Stimulated activated CD4-positive, alpha-beta T cell treated with anti-CD3 and anti-CD28 coated beads, Interleukin-4, amount 100 ng/mL, for 48 hours (primary cell): ENCODE measurements at regions not wholly inside any gene's neighbourhood (a gene's known extent, or its start where the extent isn't known, plus 50 kb on each side); places are given as distances from the start of the nearest gene placed in this dataset.
"Not testable (repeated sequence)": the region's sequence is repeated elsewhere in the genome, so short reads cannot be mapped to it uniquely, and the experiment has no call there.

ENCODE experiments used
- DNase-seq, 2 donors: peaks; one replicate each; pipeline ENCODE4 v3.0.0-alpha.2; 2020; ENCODE audit warnings: low read depth in 2 of 2

DNA sequence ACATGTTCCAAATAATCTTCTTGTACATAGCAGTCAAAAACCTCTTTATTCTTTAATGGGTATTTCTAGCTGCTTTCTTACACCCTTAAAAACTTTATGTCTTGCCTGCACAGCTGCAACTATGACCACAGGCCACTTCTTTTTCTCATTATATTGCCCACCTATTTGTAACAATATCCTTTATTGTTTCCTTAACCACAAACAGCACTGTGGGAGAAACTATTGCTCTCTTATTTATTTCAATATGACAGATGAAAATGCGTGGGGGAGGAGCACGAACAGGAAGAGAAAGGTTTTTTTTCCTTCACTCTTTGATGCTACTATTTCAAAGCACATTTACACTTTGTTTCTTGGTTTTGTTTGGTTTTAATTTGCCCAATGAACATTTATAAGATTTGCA lies 253.5 kb downstream of the GJA1 start:
- no peak for DNase-seq

DNA sequence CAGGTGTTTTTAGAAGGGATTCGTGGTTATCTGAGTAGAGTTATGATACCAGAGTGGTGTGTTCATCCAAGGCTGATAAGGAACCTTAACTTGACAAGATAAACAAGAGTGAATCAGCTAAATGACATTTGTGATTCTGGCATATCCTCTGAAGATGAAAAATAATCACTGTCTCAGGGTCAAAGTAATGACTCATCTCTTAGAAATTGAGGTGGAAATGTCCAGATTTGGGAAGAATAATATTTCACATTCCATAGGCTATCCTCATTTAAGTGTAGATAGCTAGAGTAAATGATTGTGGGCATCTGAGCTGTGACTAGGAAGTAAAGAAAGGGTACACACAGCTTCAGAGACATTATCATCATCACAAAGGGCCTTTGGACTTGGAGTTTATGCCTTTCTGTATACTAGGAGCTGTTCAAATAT lies 255.7 kb downstream of the GJA1 start:
- DNase-seq, result no peak

DNA sequence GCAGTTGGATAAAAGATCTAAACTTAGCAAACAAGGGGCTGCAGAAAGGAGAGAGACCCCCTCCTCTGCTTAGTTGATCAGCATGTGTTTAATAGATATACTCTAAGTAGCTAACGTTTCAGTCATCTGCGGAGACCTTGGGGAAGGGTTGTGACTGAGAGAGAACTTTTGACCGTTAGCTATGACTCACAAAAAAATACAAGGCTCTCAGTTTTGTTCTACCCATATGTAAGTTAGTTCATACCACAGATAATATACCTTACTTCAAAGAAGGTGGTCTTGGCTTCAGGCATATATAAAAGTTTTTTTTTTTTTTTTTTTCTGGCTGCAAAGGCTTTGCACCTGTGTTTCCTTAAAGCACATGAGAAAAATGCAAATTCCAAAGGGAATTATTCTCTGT lies 258.9 kb downstream of the GJA1 start:
- no peak for DNase-seq

GRCh38 chr6:121694801-121695251 lies 259.4 kb downstream of the GJA1 start:
- no peak for DNase-seq

DNA sequence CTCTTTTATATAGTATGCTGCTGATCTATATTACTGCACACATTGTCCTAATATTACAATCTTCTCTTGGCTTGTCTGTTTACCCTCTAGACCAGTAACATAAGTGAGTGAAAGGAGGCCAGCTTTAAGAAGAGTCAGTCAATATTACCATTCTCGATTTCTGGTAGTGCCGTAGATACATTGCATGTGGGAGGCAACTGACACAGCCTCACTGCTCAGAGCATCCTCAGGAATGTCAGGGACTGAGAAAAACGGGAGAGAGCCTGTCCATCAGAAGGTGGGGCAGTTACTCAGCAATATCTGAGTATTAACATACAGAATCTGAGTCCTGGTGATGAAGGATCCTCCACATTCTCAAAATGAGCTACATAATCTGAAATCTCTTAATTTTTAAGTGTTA lies 259.9 kb downstream of the GJA1 start:
- no peak for DNase-seq

GRCh38 chr6:121697921-121698320 lies 262.5 kb downstream of the GJA1 start:
- DNase-seq, result no peak

DNA sequence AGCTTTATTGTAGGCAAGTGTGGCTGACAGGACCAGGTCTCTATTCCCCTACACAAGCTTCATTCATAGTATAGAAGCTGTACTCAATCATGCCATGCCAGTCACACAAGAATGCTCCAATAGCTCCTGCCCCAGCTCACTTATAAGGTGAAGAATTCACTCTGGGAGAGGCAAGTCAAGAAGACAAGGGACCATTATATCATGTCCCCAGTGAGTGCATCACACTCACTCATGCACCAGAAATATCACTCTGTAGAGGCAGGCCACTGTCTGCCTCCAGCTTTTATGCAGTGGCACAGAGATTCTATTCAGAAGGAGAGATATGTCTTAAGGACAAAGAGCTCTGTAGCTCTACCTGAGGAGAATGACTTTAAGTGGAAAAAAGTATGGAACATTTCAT lies 263.2 kb downstream of the GJA1 start:
- no peak for DNase-seq

- not testable (repeated sequence) for DNase-seq
Observed at GRCh38 chr6:121703129-121703528, 267.7 kb downstream of the GJA1 start.

DNA sequence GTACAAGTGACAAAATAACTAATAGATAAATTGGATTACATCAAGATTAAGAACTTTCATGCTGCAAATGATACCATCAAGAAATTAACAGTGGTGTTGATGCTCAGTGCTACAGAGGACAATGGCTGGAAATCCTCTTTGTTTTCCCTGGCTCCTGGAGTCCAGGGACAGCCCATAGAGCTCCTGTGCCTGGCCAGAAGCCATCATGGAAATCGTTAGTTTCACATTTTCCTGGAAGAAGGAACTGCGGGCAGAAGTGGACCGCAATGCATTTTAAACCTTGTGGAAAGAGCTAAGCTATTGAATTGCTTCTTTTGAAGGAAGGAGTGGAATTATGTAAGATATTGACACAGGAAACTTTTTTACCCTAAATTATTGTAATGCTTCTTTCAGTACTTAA lies 276.0 kb downstream of the GJA1 start:
- DNase-seq, result no peak

DNA sequence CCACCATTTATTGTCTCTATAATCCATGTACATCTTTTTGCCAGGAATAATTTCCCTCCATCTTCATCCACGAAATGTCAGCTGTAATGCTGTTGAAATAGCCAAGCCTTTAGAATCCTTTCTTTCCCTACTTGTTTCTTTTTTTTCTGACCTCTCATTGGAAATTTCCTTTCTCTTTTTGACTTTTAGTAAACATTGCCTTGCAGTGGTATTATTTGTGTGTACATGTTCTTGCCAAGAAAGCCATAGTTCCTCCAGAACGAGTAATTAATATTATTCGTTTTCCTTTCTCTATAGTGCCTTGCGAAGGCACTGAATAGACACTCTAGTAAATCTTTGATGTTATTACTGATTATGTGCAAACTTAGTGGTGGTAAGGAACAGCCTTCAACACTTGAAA lies 282.2 kb downstream of the GJA1 start:
- no peak for DNase-seq

- DNase-seq, result not testable (repeated sequence)
Observed at GRCh38 chr6:121720867-121721266, 285.4 kb downstream of the GJA1 start.

DNA sequence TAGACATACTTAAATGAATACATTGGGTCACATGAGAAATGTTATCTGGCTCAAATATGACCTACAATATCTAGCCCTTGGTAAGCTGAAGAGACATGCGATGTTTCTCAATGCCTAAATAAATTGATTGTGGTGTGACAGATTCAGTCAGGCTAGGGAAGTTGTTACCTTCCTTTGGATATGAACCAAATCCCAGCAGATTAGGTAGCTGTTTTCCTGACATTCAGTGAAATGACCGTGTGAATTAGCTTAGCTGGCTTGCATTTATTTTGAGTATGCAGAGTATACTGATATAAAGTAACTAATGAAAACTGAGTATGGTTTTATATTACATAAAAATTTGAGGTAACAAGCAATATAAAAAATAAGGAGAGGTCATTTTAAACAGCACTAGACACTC lies 288.2 kb downstream of the GJA1 start:
- no peak for DNase-seq

GRCh38 chr6:121724576-121724975 lies 289.1 kb downstream of the GJA1 start:
- DNase-seq, result no peak

DNA sequence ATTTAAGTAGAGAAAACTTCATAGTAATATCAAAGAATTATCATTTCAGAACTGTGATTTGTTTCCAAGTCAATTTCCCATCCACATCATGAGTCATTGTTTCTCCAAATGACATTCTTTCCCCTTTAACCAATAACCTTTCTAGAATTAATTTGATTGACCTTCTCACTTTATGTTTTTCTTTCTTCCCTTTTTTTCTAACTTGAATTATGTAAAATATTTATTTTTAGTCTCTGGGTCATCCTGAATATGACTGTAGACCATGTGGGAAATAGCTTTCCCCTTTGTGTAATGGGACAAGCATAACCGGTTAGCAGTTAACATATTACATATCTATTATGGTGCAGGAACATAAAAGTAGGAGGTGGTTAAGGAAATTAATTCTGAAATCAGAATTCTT lies 291.1 kb downstream of the GJA1 start:
- DNase-seq, result no peak

- DNase-seq, result no peak
Observed at GRCh38 chr6:121730616-121731015, 295.2 kb downstream of the GJA1 start.

- DNase-seq, result no peak
Observed at GRCh38 chr6:121731381-121731780, 295.9 kb downstream of the GJA1 start.

GRCh38 chr6:121732641-121733040 lies 297.2 kb downstream of the GJA1 start:
- no peak for DNase-seq

- DNase-seq, result no peak
Observed at GRCh38 chr6:121733234-121733633, 297.8 kb downstream of the GJA1 start.

DNA sequence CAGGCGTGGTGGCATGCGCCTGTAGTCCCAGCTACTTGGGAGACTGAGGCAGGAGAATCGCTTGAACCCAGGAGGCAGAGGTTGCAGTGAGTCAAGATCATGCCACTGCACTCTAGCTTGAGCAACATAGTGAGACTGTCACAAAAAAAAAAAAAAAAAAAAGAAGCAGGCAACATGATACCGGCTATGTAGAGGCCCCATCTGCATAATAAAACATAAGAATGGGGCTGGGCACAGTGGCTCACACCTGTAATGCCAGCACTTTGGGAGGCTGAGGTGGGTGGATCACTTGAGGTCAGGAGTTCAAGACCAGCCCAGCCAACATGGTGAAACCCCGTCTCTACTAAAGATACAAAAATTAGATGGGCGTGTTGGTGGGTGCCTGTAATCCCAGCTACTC lies 304.7 kb downstream of the GJA1 start:
- not testable (repeated sequence) for DNase-seq

DNA sequence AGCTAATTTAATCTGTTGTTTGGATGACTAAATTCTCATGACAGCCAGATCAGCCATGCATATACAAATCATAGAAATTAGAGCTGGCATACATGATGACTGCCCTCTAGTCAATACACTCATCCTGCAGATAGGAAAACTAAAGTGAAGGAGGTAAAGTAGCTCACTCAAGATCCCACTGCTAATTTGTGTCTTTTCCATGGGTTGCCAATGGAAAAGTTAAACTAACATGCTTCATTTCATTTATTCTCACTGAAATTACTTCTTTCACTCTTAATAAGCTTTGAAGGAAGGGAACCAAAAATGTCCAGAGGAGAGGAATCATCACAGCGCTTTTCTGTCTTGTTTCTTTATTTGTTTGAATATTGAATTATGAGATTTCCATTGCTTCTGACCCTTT lies 308.2 kb downstream of the GJA1 start:
- no peak for DNase-seq

- no peak for DNase-seq
Observed at GRCh38 chr6:121748376-121748775, 312.9 kb downstream of the GJA1 start.

DNA sequence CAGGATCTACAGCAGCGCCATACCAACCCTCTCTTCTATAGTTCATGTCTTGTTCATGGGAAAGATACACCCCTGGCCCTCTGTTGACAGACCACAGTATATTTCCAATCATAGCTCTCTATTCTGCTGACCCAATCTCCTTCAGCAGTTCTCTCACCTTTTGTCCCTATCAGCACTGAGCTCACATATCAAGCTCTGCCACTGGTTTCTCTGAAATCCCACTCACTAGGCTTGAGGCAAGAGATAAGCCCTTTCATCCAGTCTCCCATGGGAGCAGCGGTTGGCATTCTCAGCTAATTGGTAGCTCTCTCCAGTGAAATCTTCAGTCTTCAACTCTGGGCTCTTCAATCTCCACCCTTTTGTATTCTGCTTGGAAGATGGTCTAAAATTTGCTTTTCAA lies 313.4 kb downstream of the GJA1 start:
- no peak for DNase-seq

DNA sequence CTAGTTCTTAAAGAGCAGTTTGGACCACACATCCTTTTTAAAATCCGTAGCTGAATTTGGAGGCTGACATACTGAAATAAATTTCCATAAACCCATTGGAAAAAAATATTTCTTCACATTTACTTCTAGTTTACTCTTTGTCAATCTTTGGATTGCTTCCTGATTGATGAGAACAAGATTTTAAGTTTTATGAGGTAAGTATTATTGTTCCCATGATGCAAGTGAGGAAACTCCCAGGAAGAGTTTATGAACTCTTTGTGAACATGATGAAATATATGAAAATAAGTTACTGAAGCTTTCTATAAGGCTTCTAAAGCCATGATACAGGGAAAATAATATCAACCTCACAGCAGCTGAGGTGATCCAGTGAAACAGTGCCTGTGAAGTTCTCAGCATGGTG lies 320.0 kb downstream of the GJA1 start:
- no peak for DNase-seq

DNA sequence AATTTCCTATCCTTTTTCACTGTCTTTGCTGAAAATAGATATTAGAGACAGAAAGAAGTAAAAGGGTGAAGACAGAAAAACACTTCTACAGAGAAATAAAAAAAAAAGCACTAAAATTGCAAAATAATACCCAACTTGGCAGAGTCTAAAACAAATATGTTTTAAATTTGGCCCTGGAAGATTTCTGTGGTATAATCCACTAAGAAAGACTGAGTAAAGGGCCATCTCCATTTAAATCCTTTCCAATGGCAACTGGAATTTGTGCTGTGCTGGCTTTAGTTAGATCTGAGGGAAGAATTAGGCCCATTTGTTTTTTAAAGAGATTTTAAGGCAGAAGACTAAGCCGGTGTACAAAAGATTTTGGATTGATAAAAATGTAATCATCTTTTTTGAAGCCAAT lies 321.2 kb downstream of the GJA1 start:
- no peak for DNase-seq

- DNase-seq, result no peak
Observed at GRCh38 chr6:121759370-121759769, 323.9 kb downstream of the GJA1 start.
